DMS53 treated with DMSO at 0.1 percent for 48 hours (cell line): ENCODE measurements at regions not wholly inside any gene's neighbourhood (a gene's known extent, or its start where the extent isn't known, plus 50 kb on each side); places are given as distances from the start of the nearest gene placed in this dataset.
"Not testable (repeated sequence)": the region's sequence is repeated elsewhere in the genome, so short reads cannot be mapped to it uniquely, and the experiment has no call there.

Experiments
- DNase-seq: peaks from one replicate; lab custom pipeline; 2025; ENCODE audit not compliant: unreplicated experiment; lab: John Stamatoyannopoulos, UW

DNA sequence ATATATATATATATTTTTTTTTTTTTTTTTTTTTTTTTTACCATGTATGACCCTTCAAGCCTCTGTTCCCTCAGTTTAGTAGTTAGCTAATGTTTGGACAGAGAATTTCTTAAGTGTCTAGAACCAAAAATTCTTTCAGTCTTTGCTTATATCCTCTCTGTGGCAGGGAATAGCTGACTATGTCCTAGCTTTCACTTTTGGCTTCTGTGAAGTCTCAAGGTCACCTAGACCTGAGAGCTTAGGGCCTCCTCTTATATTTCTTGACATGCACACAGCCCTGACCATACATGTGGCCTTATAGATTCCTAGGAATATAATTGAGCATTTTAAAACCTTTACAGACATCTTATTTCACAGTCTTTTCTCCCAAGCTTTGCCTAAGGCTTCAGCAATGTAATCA lies 930.8 kb upstream of the CDH9 start:
- DNase-seq: no peak

DNA sequence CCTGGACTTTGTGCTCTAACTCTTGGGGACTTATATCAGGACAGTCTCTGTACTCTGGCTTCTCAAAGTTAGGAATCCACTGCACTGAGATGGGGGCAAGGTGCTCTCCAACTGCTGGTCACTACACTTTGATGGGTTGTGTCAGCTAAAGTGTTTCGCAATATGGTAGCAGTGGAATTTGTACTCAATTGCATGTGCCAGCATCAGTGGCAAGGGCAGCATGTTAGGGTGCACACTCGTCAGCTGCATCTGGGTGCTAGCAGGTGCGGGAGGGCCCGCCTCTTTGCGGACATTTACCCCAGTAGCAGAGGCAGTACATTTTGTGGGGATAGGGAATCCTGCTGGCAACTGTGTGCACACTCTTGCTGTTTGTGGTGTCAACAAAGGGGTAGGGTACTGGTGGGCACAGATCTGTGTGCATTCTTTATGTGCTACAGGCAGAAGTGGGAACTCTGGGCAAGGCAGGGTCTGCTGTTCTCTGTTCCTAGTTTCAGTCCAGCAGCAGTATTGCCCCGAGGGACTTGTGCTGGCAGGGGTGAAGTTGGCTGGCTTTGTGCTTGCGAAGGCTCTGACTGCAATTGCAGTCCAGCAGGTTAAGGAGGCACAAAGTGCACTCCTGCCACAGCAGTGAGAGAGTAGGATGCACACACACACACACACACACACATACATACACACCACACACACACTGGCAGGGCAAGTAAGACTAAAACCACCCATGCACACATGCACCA lies 924.8 kb upstream of the CDH9 start:
- no peak for DNase-seq

GRCh38 chr5:27962198-27962597 lies 923.8 kb upstream of the CDH9 start:
- DNase-seq: no peak

DNA sequence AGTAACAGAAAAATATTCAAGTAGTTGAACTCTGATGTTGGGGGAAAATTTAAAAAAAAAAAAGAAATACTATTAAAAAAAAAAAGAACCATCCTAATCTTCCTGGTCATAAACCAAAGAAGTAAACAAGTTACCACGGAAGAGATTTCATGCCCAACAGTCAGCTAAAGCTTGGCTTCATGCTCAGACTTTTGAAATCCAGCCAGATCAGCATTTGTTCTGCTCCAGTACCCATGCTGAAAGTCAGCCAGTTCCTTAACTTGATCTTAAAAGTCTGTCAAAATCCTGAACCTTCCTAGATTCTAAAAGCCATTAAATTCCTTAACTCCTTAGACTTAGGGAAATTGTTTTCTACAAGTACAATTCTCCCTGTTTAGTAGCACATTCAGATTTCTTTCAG lies 908.7 kb upstream of the CDH9 start:
- no peak for DNase-seq

DNA sequence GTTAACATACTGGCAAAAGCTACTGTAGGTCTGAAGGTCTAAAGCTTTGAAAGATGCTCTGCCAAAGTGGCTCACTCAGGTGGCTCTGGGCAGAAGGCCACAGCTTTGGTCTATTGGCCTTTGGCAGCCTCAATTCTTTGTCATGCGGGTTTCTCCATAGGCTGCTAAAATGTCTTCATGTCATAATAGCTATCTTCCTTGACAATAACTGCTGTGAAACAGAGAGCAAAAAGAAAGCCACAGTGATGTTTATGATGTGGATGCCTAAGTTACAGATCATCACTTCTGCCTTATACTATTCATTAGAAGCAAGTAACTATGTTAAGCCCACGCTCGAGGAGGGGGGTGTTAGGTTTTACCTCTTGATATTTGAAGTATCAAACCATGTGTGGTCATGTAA lies 906.1 kb upstream of the CDH9 start:
- no peak for DNase-seq

DNA sequence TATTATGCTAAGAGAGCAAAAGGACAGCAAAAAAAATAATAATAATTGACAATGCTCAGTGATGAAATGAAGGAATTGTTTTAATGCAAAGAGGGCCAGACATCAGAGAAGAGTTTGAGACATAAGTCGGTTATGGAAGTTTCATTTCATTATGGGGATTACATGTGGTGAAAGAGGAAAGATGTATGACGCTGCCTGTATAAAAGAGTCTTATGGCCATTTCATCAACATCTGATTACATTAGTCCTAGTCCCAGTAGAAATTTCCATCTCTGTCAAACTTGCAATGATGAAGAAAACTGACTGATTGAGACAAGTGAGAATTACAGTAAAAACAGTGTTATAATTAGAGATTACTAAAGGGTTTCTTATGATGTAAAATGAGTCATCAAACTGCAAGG lies 900.6 kb upstream of the CDH9 start:
- DNase-seq: no peak

- no peak for DNase-seq
Observed at GRCh38 chr5:27928060-27928459, 889.7 kb upstream of the CDH9 start.

- DNase-seq: peak; percentile 86
Observed at GRCh38 chr5:27911216-27911615, 872.8 kb upstream of the CDH9 start.

- DNase-seq: no peak
Observed at GRCh38 chr5:27908341-27908740, 870.0 kb upstream of the CDH9 start.

- peak; percentile 28 for DNase-seq
Observed at GRCh38 chr5:27906931-27907601, 868.7 kb upstream of the CDH9 start.

GRCh38 chr5:27906481-27906880 lies 868.1 kb upstream of the CDH9 start:
- no peak for DNase-seq

DNA sequence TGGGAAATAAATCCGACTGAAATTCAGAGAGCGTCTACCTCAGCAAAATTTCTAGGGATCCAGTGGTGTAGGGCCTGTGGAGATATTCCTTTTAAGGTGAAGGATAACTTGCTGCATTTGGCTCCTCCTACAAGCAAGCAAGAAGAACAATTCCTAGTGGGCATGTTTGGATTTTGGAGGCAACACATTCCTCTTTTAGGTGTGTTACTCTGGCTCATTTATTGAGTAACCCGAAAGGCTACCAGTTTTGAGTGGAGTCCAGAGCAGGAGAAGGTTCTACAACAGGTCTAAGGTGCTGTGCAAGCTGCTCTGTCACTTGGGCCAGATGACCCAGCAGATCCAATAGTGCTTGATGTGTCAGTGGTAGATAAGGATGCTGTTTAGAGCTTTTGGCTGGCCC lies 862.4 kb upstream of the CDH9 start:
- DNase-seq: no peak

GRCh38 chr5:27876071-27876470 lies 837.7 kb upstream of the CDH9 start:
- no peak for DNase-seq

GRCh38 chr5:27875148-27875547 lies 836.8 kb upstream of the CDH9 start:
- DNase-seq: no peak

DNA sequence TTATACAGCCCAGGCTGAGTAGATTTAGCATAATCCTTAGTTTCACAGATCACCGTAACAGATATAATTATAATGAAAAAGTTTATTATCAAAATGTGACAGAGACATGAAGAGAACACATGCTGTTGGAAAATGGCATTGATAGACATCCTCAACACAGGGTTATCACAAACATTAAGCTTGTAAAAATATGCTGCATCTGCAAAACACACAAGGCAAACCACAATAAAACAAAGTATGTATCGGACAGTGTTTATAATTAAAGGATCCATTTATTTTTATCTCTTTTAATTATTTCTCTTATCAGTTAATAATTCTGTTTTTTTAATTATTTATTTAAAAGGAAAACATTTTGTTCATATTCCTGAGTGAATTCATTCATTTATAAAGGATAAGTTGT lies 829.9 kb upstream of the CDH9 start:
- DNase-seq: no peak

GRCh38 chr5:27855491-27855890 lies 817.1 kb upstream of the CDH9 start:
- no peak for DNase-seq

DNA sequence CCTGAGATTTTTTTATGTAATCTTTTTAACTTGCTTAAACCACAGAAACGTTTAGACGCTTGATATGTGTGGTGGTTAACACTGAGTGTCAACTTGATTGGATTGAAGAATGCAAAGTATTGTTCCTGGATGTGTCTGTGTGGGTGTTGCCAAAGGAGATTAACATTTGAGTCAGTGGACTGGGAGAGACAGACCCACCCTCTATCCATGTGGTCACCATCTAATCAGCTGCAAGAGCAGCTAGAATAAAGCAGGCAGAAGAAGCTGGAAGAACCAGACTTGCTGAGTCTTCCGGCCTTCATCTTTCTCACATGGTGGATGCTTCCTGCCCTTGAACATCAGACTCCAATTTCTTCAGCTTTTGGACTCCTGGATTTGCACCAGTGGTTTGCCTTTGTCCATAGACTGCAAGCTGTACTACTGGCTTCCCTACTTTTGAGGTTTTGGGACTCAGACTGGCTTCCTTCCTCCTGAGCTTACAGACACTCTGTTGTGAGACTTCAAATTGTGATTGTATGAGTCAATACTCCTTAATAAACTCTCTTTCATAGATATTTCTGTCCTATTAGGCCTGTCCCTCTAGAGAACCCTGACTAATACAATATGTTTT lies 816.0 kb upstream of the CDH9 start:
- no peak for DNase-seq

GRCh38 chr5:27845248-27845647 lies 806.9 kb upstream of the CDH9 start:
- DNase-seq: no peak

- not testable (repeated sequence) for DNase-seq
Observed at GRCh38 chr5:27836704-27837103, 798.3 kb upstream of the CDH9 start.

DNA sequence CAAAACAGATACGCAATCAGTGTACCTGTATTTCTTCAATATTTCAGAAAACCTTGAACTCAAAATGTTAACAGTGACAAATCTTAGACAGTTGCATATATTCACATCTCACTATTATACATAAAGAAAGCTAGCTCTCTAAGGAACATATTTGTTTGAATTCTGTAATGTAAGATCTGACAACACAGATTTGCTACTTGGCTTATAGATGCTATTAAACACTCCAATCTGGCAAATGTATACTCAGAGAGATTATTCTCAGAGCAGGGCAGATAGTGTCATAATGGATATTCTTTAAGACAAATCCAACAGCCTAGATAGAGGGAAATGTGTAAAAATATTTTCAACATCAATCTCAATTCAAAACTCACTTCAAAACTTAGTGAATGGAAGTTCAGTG lies 794.5 kb upstream of the CDH9 start:
- no peak for DNase-seq

DNA sequence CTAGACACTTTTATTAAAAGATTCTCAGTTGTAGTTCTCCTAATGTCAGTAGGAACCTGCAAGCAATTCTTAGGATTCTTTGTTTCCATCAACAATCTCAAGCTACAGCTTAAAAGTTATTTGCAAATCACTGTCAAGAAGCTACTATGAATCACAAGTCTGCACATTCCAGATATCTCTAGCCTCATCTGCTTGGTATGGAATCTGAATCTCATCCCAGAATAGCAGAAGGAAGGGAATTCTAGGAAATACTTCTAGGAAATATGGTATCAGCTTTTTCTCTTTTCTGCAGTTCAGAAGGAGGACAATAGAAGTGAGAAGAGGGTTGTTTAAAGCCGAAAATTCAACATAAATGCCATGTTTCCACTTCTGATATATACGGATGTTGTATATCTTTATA lies 792.2 kb upstream of the CDH9 start:
- DNase-seq: no peak

GRCh38 chr5:27821681-27822080 lies 783.3 kb upstream of the CDH9 start:
- DNase-seq: no peak
